ENCODE measurements at regions not wholly inside any gene's neighbourhood (a gene's known extent, or its start where the extent isn't known, plus 50 kb on each side); places are given as distances from the start of the nearest gene placed in this dataset.

DNA sequence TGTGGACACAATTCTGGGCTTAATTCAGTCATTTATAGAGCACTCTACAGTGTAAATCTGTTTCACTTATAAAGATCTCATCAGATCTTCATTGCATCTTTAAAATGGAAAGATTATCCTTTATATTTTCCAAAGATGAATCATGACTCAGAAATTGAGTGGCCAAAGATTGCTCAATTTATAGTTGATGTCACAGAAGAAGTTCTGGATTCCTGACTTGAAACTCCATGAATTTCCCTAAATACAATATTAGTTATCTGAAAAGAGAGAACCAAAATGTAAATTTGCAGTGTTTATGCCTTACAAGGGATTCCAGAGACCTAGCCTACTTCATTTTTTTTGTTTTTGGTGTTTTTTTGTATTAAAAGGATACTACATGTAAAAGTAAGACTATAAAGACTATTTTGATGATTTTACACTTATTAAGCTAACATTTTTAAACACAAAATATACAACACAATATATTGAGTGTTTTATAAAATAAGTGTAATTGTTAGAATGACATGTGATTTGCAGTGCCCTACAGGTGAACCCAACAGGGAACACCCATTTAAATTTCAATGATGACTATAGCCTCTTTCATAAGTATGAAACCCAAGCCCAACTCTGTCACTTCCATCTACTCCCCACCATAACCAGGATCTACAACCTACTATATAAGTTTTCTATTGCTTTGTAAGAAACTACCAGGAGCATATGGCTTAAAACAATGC is 183.5 kb downstream of the PCDH7 start:
- TF ChIP-seq POLR2A (IDR thresholded peaks at IDR 0.05; ENCODE audit: low read length) (no peak), GATA1 (IDR thresholded peaks at IDR 0.05; ENCODE audit: low read depth, low read length) (no peak)
